Posterior cingulate gyrus (tissue), 11 donors: ENCODE measurements at regions not wholly inside any gene's neighbourhood (a gene's known extent, or its start where the extent isn't known, plus 50 kb on each side); places are given as distances from the start of the nearest gene placed in this dataset.

Source experiments
- DNase-seq, 10 donors: peaks; one replicate each; pipeline versions ENCODE4 v3.0.0 to v3.0.0-alpha.2; 2020 to 2021; ENCODE audit warnings: mixed read lengths in 3 of 10
- intact Hi-C: fragments of 100-400 bp; cut with DNase I; formaldehyde crosslinking; loops from one replicate; pipeline ENCODE4 v1.15.1; 2023

DNA sequence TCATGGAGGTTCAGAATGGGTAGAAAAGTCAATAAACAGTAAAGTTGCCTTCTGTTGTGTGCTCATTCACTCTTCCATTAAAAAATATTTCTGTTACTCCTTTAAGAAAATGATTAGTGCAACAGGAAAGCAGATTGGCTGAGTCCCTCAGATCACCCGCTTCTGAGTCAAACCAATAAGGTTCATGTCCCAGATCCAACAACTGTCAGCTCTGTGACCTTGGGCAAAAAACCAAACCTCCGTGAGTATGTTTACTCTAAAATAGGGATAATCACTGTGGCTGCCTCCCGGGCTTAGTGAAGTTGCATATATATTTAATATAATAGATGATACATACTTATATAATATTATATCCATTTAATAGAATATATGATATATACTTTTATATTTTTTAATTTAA is 698.5 kb upstream of the RBFOX1 start:
- intact Hi-C loops: no loop called here
- no peak for DNase-seq

- no peak for DNase-seq
- intact Hi-C loops: no loop called here
Measured at GRCh38 chr16:6633456-6633855, 699.2 kb upstream of the RBFOX1 start.

DNA sequence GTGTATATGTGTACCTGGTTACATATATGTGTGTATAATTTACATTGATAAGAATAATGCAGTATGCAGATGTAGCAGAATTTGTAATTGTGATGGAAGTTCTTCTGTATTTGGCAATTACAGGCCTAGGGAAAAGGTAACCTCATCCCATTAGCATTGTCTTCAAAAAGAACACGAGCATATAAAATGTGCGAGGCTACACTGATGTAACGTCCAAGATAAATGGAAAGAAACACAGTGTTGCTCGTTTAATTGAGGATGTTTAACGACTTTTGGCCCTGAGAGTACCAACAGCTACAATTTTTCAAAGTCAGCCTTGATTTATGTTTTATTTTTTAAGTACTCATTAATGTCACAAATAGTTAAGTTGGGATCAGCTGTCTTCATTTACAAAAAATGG is 703.5 kb upstream of the RBFOX1 start:
- intact Hi-C loops: no loop called here
- DNase-seq: no peak

- intact Hi-C loops: no loop called here
- no peak for DNase-seq
Measured at GRCh38 chr16:6625606-6626005, 707.0 kb upstream of the RBFOX1 start.

DNA sequence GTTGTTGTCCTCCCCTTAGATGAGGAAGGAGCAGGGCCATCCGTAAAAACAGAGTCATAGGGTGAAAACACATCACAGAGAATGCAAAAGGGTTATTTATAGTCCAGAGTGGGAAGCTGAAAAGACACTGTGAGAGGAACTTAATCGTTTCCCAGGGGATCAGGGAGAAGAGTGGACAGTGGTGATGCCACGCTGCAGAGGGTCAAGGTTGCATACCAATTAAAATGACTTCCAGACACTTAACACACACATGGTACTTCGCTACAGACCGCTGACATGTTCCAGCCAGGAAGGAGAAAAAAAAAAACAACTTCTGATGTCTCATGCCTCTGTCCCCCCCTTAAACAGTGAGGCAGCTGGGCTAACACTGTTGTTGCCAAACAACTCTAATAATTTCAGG is 713.8 kb upstream of the RBFOX1 start:
- no peak for DNase-seq
- intact Hi-C loops: no loop called here

GRCh38 chr16:6616746-6617145 is 715.9 kb upstream of the RBFOX1 start:
- intact Hi-C loops: no loop called here
- DNase-seq: no peak

- peak in 1 of 10 donors; percentile 63 for DNase-seq
- intact Hi-C loops: no loop called here
Measured at GRCh38 chr16:6615636-6616035, 717.0 kb upstream of the RBFOX1 start.

GRCh38 chr16:6611535-6611934 is 721.1 kb upstream of the RBFOX1 start:
- intact Hi-C loops: no loop called here
- no peak for DNase-seq

- DNase-seq: no peak
- intact Hi-C loops: no loop called here
Measured at GRCh38 chr16:6605490-6605889, 727.2 kb upstream of the RBFOX1 start.

- intact Hi-C loops: no loop called here
- DNase-seq: no peak
Measured at GRCh38 chr16:6603780-6604325, 728.8 kb upstream of the RBFOX1 start.

DNA sequence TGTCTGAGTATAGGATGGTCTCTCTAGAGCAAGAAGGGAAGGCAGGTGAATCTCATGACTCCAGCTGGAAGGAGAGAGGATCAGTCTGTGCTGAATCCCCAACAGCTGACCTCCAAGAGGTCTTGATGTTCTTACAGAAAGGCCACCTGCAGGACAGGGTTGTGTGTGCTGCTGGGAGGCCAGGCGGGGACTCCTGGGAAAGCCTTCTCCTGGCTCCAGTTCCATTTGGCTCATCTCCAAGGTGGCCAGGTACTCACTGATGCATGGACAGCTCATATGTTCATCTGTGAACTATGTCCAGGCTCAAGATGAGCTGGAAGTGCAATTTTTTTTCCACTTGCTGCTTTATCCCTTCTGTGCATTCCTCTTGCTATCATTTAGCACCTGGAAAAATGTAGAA is 730.2 kb upstream of the RBFOX1 start:
- no peak for DNase-seq
- intact Hi-C loops: no loop called here

GRCh38 chr16:6600167-6600566 is 732.5 kb upstream of the RBFOX1 start:
- DNase-seq: no peak
- intact Hi-C loops: no loop called here

- no peak for DNase-seq
- intact Hi-C loops: no loop called here
Measured at GRCh38 chr16:6593799-6594198, 738.8 kb upstream of the RBFOX1 start.

DNA sequence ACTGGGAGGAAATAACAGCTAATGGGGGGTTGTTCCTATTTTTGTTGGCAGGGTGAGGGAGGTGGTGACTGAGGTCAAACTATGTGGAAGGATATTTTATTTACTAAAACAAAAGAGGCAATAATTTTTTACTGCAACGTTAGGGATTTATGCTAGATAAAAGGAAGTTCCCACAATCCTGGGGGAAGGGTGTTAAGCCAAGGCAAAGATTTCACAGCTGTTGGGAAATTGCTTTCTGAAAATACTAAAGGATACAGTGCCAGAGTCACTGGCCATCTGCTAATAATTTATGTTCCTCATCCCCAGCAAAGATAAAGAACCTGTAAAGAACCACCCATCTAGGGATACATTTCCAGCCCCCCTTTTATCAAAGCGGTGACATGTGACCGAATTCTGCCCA is 756.0 kb upstream of the RBFOX1 start:
- intact Hi-C loops: no loop called here
- DNase-seq: no peak

GRCh38 chr16:6576113-6576512 is 756.5 kb upstream of the RBFOX1 start:
- intact Hi-C loops: no loop called here
- no peak for DNase-seq

- peak in 1 of 10 donors; percentile 27 for DNase-seq
- intact Hi-C loops: no loop called here
Measured at GRCh38 chr16:6574146-6574545, 758.5 kb upstream of the RBFOX1 start.

GRCh38 chr16:6573577-6573976 is 759.1 kb upstream of the RBFOX1 start:
- peak; percentile 62 to 97 (median 82) for DNase-seq
- intact Hi-C loops: no loop called here

GRCh38 chr16:6571044-6571443 is 761.6 kb upstream of the RBFOX1 start:
- intact Hi-C loops: no loop called here
- DNase-seq: no peak

GRCh38 chr16:6570530-6570929 is 762.1 kb upstream of the RBFOX1 start:
- intact Hi-C loops: no loop called here
- DNase-seq: no peak

- no peak for DNase-seq
- intact Hi-C loops: no loop called here
Measured at GRCh38 chr16:6562986-6563385, 769.7 kb upstream of the RBFOX1 start.

GRCh38 chr16:6560306-6561100 is 772.1 kb upstream of the RBFOX1 start:
- intact Hi-C loops: no loop called here
- DNase-seq: no peak

DNA sequence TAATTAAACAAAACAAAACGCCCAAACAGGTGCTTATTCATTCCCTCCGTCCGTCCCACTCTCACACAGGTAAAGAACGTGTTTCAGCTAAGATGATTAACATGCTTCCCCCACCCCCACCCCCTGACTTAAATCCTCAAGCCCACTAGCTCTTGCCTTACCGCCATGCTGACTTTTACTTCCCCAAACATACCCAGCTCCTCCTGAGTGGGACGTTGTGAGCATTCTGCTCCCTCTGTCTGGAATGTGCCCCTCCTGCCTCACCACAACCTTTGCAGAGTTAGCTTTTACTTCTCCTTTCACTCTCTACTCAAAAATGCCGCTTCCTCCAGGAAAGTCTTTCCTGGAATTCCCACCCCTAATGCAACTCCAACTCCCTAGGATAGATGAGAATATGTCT is 774.0 kb upstream of the RBFOX1 start:
- no peak for DNase-seq
- intact Hi-C loops: no loop called here

- DNase-seq: no peak
- intact Hi-C loops: no loop called here
Measured at GRCh38 chr16:6558126-6558525, 774.5 kb upstream of the RBFOX1 start.
